ENCODE measurements at regions not wholly inside any gene's neighbourhood (a gene's known extent, or its start where the extent isn't known, plus 50 kb on each side); places are given as distances from the start of the nearest gene placed in this dataset.

GRCh38 chr5:154571325-154572035, 93.5 kb upstream of the HAND1 start:
- TF ChIP-seq, protein P1, sequence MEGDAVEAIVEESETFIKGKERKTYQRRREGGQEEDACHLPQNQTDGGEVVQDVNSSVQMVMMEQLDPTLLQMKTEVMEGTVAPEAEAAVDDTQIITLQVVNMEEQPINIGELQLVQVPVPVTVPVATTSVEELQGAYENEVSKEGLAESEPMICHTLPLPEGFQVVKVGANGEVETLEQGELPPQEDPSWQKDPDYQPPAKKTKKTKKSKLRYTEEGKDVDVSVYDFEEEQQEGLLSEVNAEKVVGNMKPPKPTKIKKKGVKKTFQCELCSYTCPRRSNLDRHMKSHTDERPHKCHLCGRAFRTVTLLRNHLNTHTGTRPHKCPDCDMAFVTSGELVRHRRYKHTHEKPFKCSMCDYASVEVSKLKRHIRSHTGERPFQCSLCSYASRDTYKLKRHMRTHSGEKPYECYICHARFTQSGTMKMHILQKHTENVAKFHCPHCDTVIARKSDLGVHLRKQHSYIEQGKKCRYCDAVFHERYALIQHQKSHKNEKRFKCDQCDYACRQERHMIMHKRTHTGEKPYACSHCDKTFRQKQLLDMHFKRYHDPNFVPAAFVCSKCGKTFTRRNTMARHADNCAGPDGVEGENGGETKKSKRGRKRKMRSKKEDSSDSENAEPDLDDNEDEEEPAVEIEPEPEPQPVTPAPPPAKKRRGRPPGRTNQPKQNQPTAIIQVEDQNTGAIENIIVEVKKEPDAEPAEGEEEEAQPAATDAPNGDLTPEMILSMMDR (IDR thresholded peaks at IDR 0.05; ENCODE audit: extremely low read depth in 1 of 2, insufficient read depth in 1 of 2, low read depth in 1 of 2, low read length in 2 of 2): no peak
- TF ChIP-seq EZH2 (IDR thresholded peaks at IDR 0.05; ENCODE audit: borderline replicate concordance, low read depth, low read length, severe bottlenecking) (no peak), POLR2A (IDR thresholded peaks at IDR 0.05; ENCODE audit: low read depth, low read length) (no peak), POLR2AphosphoS5 (IDR thresholded peaks at IDR 0.05; ENCODE audit: insufficient read depth, low read depth, low read length) (no peak)

Measured in endothelial cell of umbilical vein (primary cell).